ENCODE measurements at regions not wholly inside any gene's neighbourhood (a gene's known extent, or its start where the extent isn't known, plus 50 kb on each side); places are given as distances from the start of the nearest gene placed in this dataset.

DNA sequence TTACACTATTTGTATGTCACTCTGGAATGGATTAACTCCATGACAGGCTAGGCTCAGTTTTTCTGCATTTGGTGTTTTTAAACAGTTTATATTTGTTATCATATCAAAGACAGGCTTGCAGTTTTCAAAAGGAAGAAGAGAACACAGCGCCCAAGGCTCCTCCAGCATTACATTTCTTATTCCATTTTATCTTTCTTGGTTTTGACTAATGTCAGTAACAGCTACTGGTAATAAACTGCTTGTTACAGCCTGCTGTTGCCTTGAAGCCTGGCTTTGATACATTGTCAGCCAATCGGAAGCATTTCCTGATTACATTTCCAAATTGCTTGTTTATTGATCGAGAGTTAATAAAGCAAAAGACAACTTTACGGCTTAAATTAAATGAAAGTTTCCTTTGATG lies 166.0 kb upstream of the MDFIC start:
- no peak for DNase-seq (ENCODE audit: low read depth)

DNA sequence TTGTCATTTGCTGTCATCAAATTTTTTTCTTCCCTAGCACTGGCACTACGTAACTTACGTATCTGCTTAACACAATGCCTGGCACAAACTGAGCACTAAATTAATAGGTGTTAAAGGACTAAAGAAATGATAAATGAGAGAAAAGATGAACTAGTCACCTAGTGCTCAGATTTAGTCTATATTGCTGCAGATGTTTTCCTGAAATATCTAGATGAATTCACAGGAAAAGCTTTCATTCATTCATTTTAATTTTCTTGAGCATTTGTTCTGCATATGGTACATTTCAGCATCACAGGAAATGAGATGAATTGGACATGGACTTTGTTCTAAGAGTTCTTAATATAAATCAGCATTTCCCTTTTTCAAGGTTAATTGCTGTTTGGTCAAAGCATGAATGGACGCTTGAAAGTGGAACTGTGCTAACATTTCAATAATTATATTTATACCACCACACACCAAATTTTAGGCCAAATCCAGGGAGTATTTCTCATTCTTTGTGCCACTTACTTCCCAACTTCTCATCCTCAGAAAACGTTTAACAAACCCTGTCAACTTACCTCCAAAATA lies 163.2 kb upstream of the MDFIC start:
- DNase-seq (ENCODE audit: low read depth): no peak

DNA sequence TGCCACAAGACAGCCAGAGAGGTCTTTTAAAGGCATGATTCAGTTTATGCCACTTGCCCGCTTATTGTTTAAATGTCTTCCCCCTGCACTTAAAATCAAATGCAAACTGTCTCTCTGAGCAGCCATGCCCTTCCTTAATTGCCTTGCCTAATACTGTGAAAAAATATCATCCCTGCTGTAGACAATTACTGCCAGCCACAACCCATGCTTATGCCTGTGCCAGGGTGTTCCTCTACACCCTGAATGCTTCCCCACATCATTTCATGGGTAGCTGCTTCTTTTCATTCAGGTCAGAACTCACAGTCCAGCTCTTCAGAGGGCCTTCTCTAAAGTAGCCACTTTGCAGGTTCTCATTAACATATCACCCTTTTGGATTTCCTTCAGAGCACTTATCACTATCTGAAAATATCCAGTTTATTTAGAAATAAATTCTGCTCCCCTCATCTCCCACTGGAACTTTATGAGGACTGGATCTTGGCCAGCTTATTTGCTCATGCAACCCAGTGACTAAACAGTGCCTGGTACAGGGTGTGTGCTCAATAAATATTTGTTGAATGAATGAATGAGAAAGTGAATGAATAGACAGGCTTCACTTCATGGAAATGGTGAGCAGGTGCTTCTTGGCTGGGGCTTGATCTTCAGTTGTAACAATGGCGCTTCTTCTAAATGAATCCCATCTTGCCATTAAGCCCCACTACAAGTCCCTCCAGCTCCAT lies 162.4 kb upstream of the MDFIC start:
- DNase-seq (ENCODE audit: low read depth): peak; percentile 11

GRCh38 chr7:114760477-114760876 lies 161.4 kb upstream of the MDFIC start:
- DNase-seq (ENCODE audit: low read depth): peak; percentile 35

DNA sequence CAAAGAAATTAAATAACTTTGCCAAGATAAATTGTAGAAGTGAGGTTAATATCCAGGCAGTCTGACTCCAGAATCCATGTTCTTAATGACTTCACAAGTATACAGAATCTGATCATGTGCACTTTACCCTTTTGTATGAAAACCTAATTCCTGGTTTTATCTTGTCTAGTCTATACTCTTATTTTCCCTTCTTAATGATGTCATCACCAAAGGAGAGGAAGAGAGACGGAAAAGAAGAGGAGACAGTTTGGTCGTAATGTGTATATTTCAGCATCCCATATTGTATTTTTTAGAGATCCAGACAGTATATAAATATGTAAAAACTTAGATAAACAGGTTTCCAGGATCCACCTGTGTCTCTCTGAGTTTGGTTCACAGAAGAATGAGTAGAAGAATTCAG lies 159.9 kb upstream of the MDFIC start:
- DNase-seq (ENCODE audit: low read depth): no peak

- no peak for DNase-seq (ENCODE audit: low read depth)
Measured at GRCh38 chr7:114765331-114766040, 156.4 kb upstream of the MDFIC start.

DNA sequence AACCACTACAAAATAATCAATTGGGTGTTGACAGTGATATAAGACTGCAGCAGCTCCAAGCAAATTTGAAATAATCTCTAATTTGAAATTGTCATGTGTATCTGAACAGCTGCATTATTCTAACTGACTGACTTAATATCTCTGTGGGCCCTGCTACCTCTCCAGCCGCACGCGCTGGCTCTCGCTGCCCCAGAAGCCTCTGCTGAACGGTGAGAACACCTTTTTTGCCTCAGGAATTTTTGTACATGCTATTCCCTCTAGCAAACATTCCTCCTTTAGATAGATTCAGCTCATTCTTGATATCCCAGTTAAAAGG lies 155.9 kb upstream of the MDFIC start:
- DNase-seq (ENCODE audit: low read depth): no peak

DNA sequence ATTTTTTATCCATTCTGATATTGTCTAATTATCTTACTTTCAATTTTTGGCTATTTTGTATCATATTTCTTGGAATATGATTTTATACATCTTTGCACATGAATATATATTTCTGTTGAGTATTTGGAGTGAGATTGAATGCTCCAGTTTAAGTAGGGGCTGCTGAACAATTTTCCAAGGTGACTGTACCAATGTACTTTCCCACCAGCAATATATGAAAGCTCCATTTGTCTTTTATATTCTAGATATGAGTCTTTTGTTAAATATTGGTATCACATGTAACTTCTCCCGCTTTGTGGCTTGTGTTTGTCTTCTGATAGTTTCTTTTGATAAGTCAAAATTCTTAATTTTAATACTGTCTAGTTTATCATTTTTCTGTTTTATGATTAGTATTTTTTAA lies 144.6 kb upstream of the MDFIC start:
- DNase-seq (ENCODE audit: low read depth): no peak

GRCh38 chr7:114783508-114783907 lies 138.4 kb upstream of the MDFIC start:
- DNase-seq (ENCODE audit: low read depth): no peak

DNA sequence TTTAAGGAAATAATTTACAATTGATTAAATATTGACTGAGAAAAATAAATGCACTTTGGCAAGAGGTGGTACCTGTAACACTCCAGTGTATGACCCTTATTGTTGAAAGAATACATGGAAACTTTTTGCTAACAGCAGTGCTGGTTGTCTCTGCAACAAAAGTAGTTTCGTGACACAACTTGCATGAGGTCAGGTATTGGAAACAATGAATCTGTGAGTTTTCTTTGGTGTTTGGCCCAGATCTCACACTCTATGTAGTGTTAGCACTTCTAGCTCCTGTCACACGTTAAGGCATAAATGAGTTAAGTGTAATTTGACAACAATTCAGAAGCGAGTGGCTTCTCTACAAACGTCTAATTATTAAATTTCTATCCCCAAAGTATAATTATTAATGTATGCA lies 137.7 kb upstream of the MDFIC start:
- no peak for DNase-seq (ENCODE audit: low read depth)

GRCh38 chr7:114784746-114785145 lies 137.1 kb upstream of the MDFIC start:
- DNase-seq (ENCODE audit: low read depth): no peak

GRCh38 chr7:114785496-114785895 lies 136.4 kb upstream of the MDFIC start:
- DNase-seq (ENCODE audit: low read depth): no peak

DNA sequence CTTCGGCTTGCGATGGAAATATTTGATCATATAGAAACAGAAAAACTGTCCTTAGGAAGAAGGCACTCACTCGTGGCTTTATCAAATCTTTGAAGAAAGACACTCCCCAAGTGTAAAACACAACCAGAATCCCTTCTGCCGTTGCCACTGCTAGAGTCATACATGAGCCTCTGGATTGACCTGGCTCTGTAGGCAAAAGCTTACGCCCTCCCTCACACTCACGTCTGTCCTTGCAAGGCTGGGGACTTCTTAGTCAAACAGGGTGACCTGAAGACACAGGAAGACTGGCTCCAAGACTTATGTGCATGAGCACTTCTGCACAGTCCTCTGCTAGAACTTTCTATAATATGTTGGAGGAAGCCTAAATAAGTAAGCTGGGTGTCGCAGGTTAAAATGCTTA lies 135.4 kb upstream of the MDFIC start:
- no peak for DNase-seq (ENCODE audit: low read depth)

DNA sequence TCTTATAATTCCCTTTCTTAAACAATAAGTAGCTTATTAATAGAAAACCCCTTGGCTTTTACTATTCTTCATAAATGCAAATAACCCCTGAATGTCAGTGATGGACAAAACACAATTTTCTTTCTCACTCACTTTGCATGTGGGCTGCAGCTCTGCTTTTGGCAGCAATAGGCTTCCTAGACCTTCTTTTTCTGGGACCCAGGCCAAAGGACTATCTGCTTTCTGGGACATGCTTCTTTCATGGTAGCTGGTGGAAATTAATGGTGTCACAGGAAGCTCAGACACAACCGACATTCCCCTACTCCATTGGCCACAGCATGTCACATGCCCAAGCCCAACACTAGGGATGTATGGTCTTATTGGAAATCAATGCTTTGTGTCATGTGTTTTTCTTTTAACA lies 134.3 kb upstream of the MDFIC start:
- DNase-seq (ENCODE audit: low read depth): no peak

DNA sequence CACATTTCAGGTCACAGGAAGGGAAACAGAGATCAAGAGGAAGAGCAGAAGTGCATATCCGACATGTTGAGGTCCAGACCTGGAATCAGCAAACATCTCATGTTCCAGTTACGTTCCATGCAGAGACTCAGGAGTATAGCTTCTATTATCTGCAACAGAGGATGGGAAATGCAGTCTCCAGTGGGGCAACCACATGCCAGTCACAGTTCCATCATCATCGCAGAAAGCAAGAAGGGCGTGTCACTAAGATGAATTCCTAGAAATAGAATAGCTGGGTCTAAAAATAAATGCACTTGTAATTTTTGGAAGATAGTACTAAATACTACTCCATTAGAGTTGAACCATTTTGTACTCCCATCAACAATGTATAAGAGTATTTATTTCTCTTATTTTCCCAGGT lies 133.2 kb upstream of the MDFIC start:
- DNase-seq (ENCODE audit: low read depth): no peak

- DNase-seq (ENCODE audit: low read depth): peak; percentile 29
Measured at GRCh38 chr7:114789161-114789560, 132.7 kb upstream of the MDFIC start.

GRCh38 chr7:114789871-114790311 lies 132.0 kb upstream of the MDFIC start:
- peak; percentile 91 for DNase-seq (ENCODE audit: low read depth)

- no peak for DNase-seq (ENCODE audit: low read depth)
Measured at GRCh38 chr7:114790521-114790920, 131.4 kb upstream of the MDFIC start.

DNA sequence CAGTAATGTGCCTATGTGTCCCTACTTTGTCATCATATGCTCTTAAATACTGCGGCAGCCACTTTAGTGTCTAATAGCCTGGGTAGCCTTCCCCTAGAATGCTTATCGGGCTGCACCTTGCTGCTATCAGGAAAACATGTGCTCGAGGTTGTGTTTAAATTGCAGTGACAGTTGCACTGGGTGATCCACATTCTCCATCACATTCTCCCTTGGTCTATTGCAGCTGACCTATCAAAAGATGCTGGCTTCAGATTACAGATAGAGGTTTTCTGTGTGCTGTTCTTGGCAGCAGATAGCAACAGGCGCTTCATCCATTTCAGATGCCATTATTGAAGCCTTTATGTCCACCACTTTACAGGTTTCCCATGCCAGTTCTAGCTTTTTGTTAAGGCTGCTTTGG lies 130.1 kb upstream of the MDFIC start:
- no peak for DNase-seq (ENCODE audit: low read depth)

GRCh38 chr7:114793155-114793845 lies 128.6 kb upstream of the MDFIC start:
- DNase-seq (ENCODE audit: low read depth): no peak

DNA sequence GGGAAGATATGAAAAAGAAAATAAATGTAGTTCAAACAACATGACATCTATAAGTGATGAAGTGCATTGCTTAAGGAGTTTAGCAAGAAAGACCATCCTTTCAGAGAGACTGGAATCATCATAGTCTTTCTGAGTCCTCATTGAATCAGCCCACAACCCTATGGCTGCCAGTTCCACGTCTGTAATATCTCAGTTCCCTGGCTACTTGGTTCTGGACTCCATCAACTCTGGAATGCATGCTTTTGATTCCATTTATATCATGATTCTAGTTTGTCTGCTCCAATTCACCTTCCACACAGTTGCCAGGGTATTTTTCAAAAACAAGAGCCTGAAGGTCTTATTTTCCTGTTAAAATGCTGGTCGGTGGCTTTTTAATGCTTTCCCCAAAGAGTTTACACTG lies 126.4 kb upstream of the MDFIC start:
- no peak for DNase-seq (ENCODE audit: low read depth)

- no peak for DNase-seq (ENCODE audit: low read depth)
Measured at GRCh38 chr7:114799628-114800028, 122.3 kb upstream of the MDFIC start.

All from HT1080 (cell line).